GM12891 (cell line): ENCODE measurements at regions not wholly inside any gene's neighbourhood (a gene's known extent, or its start where the extent isn't known, plus 50 kb on each side); places are given as distances from the start of the nearest gene placed in this dataset.

Source experiments
- PAX5 ChIP-seq: IDR thresholded peaks from 2 replicates; pipeline ENCODE4 v1.6.1; 2011; ENCODE audit warnings: low read length, moderate library complexity, mild to moderate bottlenecking; ENCODE audit not compliant: insufficient read depth, severe bottlenecking
- POLR2A ChIP-seq: IDR thresholded peaks from 2 replicates; pipeline ENCODE4 v1.6.1; 2011; ENCODE audit warnings: low read depth, low read length, control low read depth
- POLR2AphosphoS5 ChIP-seq: IDR thresholded peaks from 2 replicates; pipeline ENCODE4 v1.6.1; 2011; ENCODE audit warnings: low read depth, low read length, control low read depth
- TAF1 ChIP-seq: IDR thresholded peaks from 2 replicates; pipeline ENCODE4 v1.6.1; 2011; ENCODE audit warnings: low read depth, low read length, control low read depth

DNA sequence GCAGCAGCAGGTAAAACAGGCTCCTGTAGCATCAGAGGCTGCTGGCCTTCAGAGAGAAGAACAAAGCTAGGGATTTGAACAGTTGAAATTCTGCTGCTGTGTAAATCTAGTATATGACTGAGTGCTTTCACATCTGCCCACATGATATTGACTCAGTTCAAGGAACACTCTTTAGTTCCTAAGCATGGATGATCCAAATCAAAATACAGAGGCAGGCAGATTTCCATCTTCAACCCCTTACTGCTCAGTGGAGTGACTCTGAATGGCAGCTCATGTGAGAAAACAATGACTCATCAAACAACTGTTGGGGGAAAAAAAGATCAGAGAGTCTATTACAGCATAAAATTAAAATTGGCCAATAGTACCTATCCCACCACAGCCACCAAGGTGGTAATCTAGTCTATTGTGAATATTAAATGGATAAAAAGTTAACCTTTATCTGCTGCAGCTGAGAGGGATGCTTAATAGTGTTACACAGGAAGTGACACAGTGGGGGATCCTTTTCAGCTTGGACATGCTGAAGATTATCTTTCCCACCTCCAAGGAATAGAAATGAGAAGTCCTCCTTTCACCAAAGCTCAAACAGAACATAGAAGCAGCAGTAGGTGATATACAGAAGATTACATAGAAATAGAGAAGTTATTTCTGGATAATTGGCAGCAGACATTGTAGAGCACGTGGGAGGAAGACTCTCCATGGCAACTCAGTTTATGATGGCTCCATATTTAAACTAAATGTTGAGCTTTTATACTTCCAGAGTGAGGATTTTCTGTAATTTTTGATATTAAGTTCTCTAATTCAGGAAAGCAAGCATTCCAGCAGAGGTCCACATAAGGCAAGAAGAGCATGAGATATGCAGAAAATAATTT lies 239.7 kb upstream of the ERCC4 start:
- TF ChIP-seq POLR2A (no peak), POLR2AphosphoS5 (no peak), TAF1 (no peak), PAX5 (no peak)
